SK-N-SH treated with all-trans-retinoic acid at 6 μM for 48 hours (cell line): ENCODE measurements at regions not wholly inside any gene's neighbourhood (a gene's known extent, or its start where the extent isn't known, plus 50 kb on each side); places are given as distances from the start of the nearest gene placed in this dataset.

ENCODE experiments used
- ATAC-seq: fragments of 200-7000 bp; cut with Tn5 transposase; 3 replicates; pipeline ENCODE4 v1.9.1; 2020; ENCODE audit warnings: mild to moderate bottlenecking, moderate library complexity
- ARNTL ChIP-seq: fragments of 450-650 bp; formaldehyde crosslinking; IDR thresholded peaks from 2 replicates; pipeline ENCODE4 v1.5.0; 2020; ENCODE audit warnings: low read depth, mild to moderate bottlenecking, moderate library complexity, borderline replicate concordance
- BACH2 ChIP-seq: fragments of 250-450 bp; sonication (Bioruptor Pico); IDR thresholded peaks from 2 replicates; pipeline ENCODE4 v1.9.0; 2021; ENCODE audit warnings: mild to moderate bottlenecking, borderline replicate concordance
- CREB5 ChIP-seq: fragments of 250-450 bp; sonication (Bioruptor Pico); IDR thresholded peaks from 2 replicates; pipeline ENCODE4 v1.5.1; 2020; ENCODE audit warnings: low read depth, mild to moderate bottlenecking, moderate library complexity
- CSDC2 ChIP-seq: fragments of 250-450 bp; sonication (Bioruptor Pico); IDR thresholded peaks from 2 replicates; pipeline ENCODE4 v1.5.0; 2020; ENCODE audit warnings: mild to moderate bottlenecking, moderate library complexity
- ESRRG ChIP-seq: fragments of 250-450 bp; sonication (Bioruptor Pico); IDR thresholded peaks from 2 replicates; pipeline ENCODE4 v1.6.1; 2021; ENCODE audit warnings: mild to moderate bottlenecking
- GLIS3 ChIP-seq: fragments of 250-450 bp; sonication (Bioruptor Pico); IDR thresholded peaks from 2 replicates; pipeline ENCODE4 v1.5.0; 2020; ENCODE audit warnings: mild to moderate bottlenecking, moderate library complexity
- ISL1 ChIP-seq: fragments of 250-450 bp; sonication (Bioruptor Pico); IDR thresholded peaks from 2 replicates; pipeline ENCODE4 v2.1.2; 2022; ENCODE audit warnings: mild to moderate bottlenecking, moderate library complexity
- OSR1 ChIP-seq: fragments of 250-450 bp; sonication (Bioruptor Pico); IDR thresholded peaks from 2 replicates; pipeline ENCODE4 v1.8.0; 2022; ENCODE audit warnings: moderate library complexity, mild to moderate bottlenecking, inconsistent platforms
- PPARA ChIP-seq: fragments of 250-450 bp; sonication (Bioruptor Pico); IDR thresholded peaks from 2 replicates; pipeline ENCODE4 v1.5.0; 2020; ENCODE audit warnings: mild to moderate bottlenecking, borderline replicate concordance
- RARB ChIP-seq: fragments of 250-450 bp; sonication (Bioruptor Pico); IDR thresholded peaks from 2 replicates; pipeline ENCODE4 v1.8.0; 2021; ENCODE audit warnings: mild to moderate bottlenecking, moderate library complexity
- SNAI2 ChIP-seq: fragments of 250-450 bp; sonication (Bioruptor Pico); IDR thresholded peaks from 2 replicates; pipeline ENCODE4 v1.5.0; 2020; ENCODE audit warnings: mild to moderate bottlenecking, moderate library complexity
- TCF4 ChIP-seq: fragments of 250-450 bp; sonication (Bioruptor Pico); IDR thresholded peaks from 2 replicates; pipeline ENCODE4 v1.8.0; 2021; ENCODE audit warnings: mild to moderate bottlenecking, moderate library complexity, borderline replicate concordance
- TOX ChIP-seq: fragments of 250-450 bp; sonication (Bioruptor Pico); IDR thresholded peaks from 2 replicates; pipeline ENCODE4 v1.8.0; 2021; ENCODE audit warnings: mild to moderate bottlenecking, moderate library complexity, borderline replicate concordance
- ZC3H10 ChIP-seq: fragments of 250-450 bp; sonication (Bioruptor Pico); IDR thresholded peaks from 2 replicates; pipeline ENCODE4 v1.5.1; 2021; ENCODE audit warnings: mild to moderate bottlenecking, moderate library complexity
- ZFP3 ChIP-seq: fragments of 250-450 bp; sonication (Bioruptor Pico); IDR thresholded peaks from 2 replicates; pipeline ENCODE4 v1.5.0; 2020; ENCODE audit warnings: mild to moderate bottlenecking, moderate library complexity
- ZFP30 ChIP-seq: fragments of 450-650 bp; formaldehyde crosslinking; IDR thresholded peaks from 2 replicates; pipeline ENCODE4 v1.5.0; 2022; ENCODE audit warnings: mild to moderate bottlenecking, moderate library complexity
- ZNF565 ChIP-seq: fragments of 450-650 bp; formaldehyde crosslinking; conservative IDR thresholded peaks from 2 replicates; pipeline ENCODE4 v1.5.0; 2020; ENCODE audit warnings: low read depth, mild to moderate bottlenecking, moderate library complexity
- ZNF70 ChIP-seq: fragments of 450-650 bp; formaldehyde crosslinking; IDR thresholded peaks from 2 replicates; pipeline ENCODE4 v1.5.0; 2020; ENCODE audit warnings: mild to moderate bottlenecking, moderate library complexity
- ZNF8 ChIP-seq: fragments of 450-650 bp; formaldehyde crosslinking; IDR thresholded peaks from 2 replicates; pipeline ENCODE4 v1.5.0; 2020; ENCODE audit warnings: mild to moderate bottlenecking, moderate library complexity
- TF ChIP-seq, protein P1 (sequence below): fragments of 250-450 bp; sonication (Bioruptor Pico); IDR thresholded peaks from 2 replicates; pipeline ENCODE4 v1.5.1; 2021; ENCODE audit warnings: mild to moderate bottlenecking, moderate library complexity
- TF ChIP-seq, protein P2 (sequence below): fragments of 250-450 bp; sonication (Bioruptor Pico); IDR thresholded peaks from 2 replicates; pipeline ENCODE4 v1.5.0; 2020; ENCODE audit warnings: mild to moderate bottlenecking, moderate library complexity
- TF ChIP-seq, protein P3 (sequence below): fragments of 250-450 bp; sonication (Bioruptor Pico); IDR thresholded peaks from 2 replicates; pipeline ENCODE4 v1.8.0; 2020; ENCODE audit warnings: mild to moderate bottlenecking, moderate library complexity, borderline replicate concordance
- TF ChIP-seq, protein P4 (sequence below): fragments of 250-450 bp; sonication (Bioruptor Pico); IDR thresholded peaks from 2 replicates; pipeline ENCODE4 v1.8.0; 2021; ENCODE audit warnings: low read depth, mild to moderate bottlenecking, moderate library complexity, borderline replicate concordance

DNA sequence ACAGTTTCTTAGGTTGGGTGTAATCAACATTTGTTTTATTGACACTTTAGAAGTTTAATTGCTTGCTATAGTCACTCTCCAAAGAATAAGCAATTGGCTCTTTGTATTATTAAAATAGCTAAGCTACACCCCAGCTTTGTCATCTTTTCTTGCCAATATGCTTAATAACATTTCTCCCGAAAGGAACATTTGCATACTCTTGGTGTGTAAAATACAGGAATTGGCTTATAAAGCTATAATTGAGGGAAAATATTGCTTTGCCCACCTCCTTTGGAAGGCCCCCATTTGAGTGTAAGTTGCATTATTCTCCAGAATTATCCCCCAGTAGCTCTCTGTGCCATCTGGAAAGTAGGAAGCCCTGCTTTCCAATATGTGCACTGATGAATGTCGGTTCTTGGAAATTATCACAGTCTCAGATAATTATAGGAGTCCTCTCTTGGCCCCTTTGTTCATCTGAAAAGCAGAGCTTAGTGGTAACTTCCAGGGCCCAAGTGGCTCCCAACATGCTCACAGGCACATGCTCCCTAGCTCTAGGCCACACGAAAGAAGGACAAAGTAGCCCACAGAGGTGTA is 92.4 kb upstream of the B3GAT2 start:
- no peak for ATAC-seq
- TF ChIP-seq ZNF8 (CRISPR knock-in tag): no peak
- no peak for TF ChIP-seq ESRRG (CRISPR knock-in tag)
- no peak for TF ChIP-seq TCF4 (CRISPR knock-in tag)
- no peak for TF ChIP-seq PPARA (CRISPR knock-in tag)
- TF ChIP-seq OSR1 (CRISPR knock-in tag): no peak
- no peak for TF ChIP-seq ARNTL
- no peak for TF ChIP-seq CREB5 (CRISPR knock-in tag)
- no peak for TF ChIP-seq GLIS3
- TF ChIP-seq ZNF565: no peak
- no peak for TF ChIP-seq ZNF70 (CRISPR knock-in tag)
- TF ChIP-seq, protein P1, sequence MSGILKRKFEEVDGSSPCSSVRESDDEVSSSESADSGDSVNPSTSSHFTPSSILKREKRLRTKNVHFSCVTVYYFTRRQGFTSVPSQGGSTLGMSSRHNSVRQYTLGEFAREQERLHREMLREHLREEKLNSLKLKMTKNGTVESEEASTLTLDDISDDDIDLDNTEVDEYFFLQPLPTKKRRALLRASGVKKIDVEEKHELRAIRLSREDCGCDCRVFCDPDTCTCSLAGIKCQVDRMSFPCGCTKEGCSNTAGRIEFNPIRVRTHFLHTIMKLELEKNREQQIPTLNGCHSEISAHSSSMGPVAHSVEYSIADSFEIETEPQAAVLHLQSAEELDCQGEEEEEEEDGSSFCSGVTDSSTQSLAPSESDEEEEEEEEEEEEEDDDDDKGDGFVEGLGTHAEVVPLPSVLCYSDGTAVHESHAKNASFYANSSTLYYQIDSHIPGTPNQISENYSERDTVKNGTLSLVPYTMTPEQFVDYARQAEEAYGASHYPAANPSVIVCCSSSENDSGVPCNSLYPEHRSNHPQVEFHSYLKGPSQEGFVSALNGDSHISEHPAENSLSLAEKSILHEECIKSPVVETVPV (CRISPR knock-in tag): no peak
- TF ChIP-seq, protein P2, sequence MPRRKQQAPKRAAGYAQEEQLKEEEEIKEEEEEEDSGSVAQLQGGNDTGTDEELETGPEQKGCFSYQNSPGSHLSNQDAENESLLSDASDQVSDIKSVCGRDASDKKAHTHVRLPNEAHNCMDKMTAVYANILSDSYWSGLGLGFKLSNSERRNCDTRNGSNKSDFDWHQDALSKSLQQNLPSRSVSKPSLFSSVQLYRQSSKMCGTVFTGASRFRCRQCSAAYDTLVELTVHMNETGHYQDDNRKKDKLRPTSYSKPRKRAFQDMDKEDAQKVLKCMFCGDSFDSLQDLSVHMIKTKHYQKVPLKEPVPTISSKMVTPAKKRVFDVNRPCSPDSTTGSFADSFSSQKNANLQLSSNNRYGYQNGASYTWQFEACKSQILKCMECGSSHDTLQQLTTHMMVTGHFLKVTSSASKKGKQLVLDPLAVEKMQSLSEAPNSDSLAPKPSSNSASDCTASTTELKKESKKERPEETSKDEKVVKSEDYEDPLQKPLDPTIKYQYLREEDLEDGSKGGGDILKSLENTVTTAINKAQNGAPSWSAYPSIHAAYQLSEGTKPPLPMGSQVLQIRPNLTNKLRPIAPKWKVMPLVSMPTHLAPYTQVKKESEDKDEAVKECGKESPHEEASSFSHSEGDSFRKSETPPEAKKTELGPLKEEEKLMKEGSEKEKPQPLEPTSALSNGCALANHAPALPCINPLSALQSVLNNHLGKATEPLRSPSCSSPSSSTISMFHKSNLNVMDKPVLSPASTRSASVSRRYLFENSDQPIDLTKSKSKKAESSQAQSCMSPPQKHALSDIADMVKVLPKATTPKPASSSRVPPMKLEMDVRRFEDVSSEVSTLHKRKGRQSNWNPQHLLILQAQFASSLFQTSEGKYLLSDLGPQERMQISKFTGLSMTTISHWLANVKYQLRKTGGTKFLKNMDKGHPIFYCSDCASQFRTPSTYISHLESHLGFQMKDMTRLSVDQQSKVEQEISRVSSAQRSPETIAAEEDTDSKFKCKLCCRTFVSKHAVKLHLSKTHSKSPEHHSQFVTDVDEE: no peak
- TF ChIP-seq, protein P3, sequence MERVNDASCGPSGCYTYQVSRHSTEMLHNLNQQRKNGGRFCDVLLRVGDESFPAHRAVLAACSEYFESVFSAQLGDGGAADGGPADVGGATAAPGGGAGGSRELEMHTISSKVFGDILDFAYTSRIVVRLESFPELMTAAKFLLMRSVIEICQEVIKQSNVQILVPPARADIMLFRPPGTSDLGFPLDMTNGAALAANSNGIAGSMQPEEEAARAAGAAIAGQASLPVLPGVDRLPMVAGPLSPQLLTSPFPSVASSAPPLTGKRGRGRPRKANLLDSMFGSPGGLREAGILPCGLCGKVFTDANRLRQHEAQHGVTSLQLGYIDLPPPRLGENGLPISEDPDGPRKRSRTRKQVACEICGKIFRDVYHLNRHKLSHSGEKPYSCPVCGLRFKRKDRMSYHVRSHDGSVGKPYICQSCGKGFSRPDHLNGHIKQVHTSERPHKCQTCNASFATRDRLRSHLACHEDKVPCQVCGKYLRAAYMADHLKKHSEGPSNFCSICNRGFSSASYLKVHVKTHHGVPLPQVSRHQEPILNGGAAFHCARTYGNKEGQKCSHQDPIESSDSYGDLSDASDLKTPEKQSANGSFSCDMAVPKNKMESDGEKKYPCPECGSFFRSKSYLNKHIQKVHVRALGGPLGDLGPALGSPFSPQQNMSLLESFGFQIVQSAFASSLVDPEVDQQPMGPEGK (CRISPR knock-in tag): no peak
- TF ChIP-seq, protein P4, sequence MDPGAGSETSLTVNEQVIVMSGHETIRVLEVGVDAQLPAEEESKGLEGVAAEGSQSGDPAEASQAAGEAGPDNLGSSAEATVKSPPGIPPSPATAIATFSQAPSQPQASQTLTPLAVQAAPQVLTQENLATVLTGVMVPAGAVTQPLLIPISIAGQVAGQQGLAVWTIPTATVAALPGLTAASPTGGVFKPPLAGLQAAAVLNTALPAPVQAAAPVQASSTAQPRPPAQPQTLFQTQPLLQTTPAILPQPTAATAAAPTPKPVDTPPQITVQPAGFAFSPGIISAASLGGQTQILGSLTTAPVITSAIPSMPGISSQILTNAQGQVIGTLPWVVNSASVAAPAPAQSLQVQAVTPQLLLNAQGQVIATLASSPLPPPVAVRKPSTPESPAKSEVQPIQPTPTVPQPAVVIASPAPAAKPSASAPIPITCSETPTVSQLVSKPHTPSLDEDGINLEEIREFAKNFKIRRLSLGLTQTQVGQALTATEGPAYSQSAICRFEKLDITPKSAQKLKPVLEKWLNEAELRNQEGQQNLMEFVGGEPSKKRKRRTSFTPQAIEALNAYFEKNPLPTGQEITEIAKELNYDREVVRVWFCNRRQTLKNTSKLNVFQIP: no peak
- no peak for TF ChIP-seq CSDC2 (CRISPR knock-in tag)
- TF ChIP-seq ZFP30 (CRISPR knock-in tag): no peak
- TF ChIP-seq BACH2 (CRISPR knock-in tag): no peak
- no peak for TF ChIP-seq TOX
- no peak for TF ChIP-seq ZC3H10 (CRISPR knock-in tag)
- TF ChIP-seq RARB (CRISPR knock-in tag): no peak

GRCh38 chr6:71053475-71053874 is 96.6 kb upstream of the B3GAT2 start:
- ATAC-seq: no peak
- TF ChIP-seq TOX: no peak
- TF ChIP-seq ZNF8 (CRISPR knock-in tag): no peak
- TF ChIP-seq, protein P3 (CRISPR knock-in tag): no peak
- TF ChIP-seq ISL1 (CRISPR knock-in tag): no peak
- TF ChIP-seq ZFP3: no peak
- TF ChIP-seq PPARA (CRISPR knock-in tag): no peak
- no peak for TF ChIP-seq ARNTL
- no peak for TF ChIP-seq ZNF565
- no peak for TF ChIP-seq SNAI2
- TF ChIP-seq, protein P4: no peak
- TF ChIP-seq RARB (CRISPR knock-in tag): no peak
- no peak for TF ChIP-seq BACH2 (CRISPR knock-in tag)
